ENCODE measurements at regions not wholly inside any gene's neighbourhood (a gene's known extent, or its start where the extent isn't known, plus 50 kb on each side); places are given as distances from the start of the nearest gene placed in this dataset.

DNA sequence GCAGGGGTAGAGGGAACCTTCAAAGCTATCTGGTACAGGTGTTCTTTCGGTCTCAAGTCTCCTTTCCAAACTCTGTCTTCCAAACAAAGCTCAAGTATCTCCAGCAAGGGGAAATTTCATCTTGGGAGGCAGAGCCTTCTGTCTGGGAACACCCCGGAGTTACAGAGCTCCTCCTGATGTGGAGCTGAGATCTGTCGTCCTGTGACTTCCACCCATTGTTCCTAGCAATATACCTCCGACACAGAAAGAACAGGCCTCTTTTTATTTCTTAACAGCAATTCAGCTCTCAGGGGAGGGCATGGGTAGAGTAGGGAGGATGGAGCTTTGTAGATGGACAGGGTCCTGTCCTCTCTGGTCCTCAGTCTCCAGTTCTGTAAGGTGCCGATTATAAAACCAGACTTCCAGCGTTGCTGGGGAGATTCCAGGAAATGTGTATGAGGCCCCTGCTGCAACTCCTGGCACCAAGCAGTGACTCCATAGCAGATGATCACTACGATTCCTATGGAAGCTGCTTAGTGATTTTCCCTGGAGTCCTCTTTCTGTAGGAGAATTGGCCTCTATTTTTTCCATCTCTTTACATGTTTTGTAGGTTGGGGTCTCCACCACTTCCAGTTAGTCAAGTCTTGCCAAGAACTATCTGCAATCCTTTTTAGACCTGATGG is 56.0 kb upstream of the ARGLU1 start:
- no peak for DNase-seq

DNA sequence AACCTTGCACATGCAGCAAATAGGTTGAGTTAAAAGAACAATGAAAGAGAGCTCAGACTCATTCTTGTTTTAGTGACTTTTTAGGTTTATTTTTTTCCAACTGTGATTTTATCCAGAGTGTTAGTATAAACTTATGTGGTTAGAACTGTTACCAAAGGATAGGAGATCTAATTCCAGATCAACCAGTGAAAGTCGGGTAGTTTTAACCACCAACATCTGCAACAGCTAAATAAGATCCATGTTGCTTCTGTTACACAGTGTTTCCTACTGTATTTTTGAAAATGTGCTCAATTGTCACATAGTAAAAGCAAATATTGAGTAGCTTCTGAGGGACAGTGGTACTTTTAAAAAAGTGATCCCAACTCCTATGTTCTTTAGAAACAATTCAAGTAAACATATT is 53.9 kb upstream of the ARGLU1 start:
- DNase-seq: no peak

DNA sequence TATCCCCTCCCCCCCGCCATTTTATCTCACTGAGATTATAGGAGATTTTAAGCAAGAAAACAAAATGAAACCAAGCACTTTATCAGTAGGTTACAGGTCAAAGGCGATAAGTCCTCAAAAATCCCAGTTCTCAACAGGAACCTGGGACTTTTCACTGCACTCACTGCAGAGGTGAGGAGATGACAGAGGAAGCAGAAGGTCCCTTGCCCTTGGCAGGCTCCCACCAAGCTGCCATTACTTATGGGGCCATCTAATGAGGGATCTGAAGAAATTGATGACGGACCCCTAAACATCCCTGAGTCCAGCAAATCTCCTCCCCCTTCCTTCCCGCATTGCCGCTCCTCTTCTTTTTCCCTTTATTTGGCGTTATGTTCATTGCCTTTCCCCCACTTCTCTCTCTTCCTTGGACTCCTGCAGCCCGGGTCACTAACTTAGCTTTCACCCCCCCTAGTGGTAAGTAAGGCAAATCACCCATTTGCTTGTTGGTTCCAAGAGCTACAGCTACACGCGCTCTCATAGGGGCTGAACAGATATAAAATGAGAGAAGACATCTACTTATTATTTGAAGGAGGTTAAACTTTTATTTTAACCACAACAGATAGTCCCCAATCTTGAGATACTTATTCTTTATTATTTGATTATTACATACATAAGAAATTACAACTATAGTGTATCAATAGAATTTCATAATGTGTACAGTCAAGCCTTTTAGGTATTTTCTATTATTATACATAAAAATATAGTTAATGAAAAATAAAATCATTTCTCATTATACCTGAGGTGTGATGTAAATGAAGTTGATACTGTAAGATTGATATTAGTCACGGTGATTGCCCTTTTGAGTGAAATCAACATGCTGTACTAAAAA is 52.0 kb upstream of the ARGLU1 start:
- DNase-seq: peak; percentile 80
